Neural progenitor cell (in vitro differentiated cells): ENCODE measurements at regions not wholly inside any gene's neighbourhood (a gene's known extent, or its start where the extent isn't known, plus 50 kb on each side); places are given as distances from the start of the nearest gene placed in this dataset.

Source experiments
- DNase-seq: peaks from one replicate; pipeline ENCODE4 v3.0.0-alpha.2; 2016; ENCODE audit warnings: low spot score
- H2AFZ ChIP-seq: fragments of 200-600 bp; sonication (generic); replicated peaks from 2 replicates; pipeline ENCODE4 v1.6.1; 2016; ENCODE audit warnings: antibody characterized with exemption
- H3F3A ChIP-seq: fragments of 200-600 bp; sonication (generic); 2 replicates; pipeline ENCODE4 v1.6.1; 2016; ENCODE audit warnings: antibody characterized with exemption, low read depth
- H3K27ac ChIP-seq: fragments of 200-600 bp; sonication (generic); 2 replicates; pipeline ENCODE4 v1.5.1; 2016; ENCODE audit warnings: mild to moderate bottlenecking
- H3K27me3 ChIP-seq: fragments of 200-600 bp; sonication (generic); 2 replicates; pipeline ENCODE4 v1.6.1; 2016; ENCODE audit warnings: mild to moderate bottlenecking, moderate library complexity
- H3K36me3 ChIP-seq: fragments of 200-600 bp; sonication (generic); 2 replicates; pipeline ENCODE4 v1.5.1; 2016
- H3K4me1 ChIP-seq: fragments of 200-600 bp; sonication (generic); 2 replicates; pipeline ENCODE4 v1.6.1; 2016; ENCODE audit warnings: mixed run types
- H3K4me2 ChIP-seq: fragments of 200-600 bp; sonication (generic); 2 replicates; pipeline ENCODE4 v1.6.1; 2016
- H3K4me3 ChIP-seq: fragments of 200-600 bp; sonication (generic); 2 replicates; pipeline ENCODE4 v1.5.1; 2016
- H3K79me2 ChIP-seq: fragments of 200-600 bp; sonication (generic); 2 replicates; pipeline ENCODE4 v1.6.1; 2016; ENCODE audit warnings: low read depth
- H3K9ac ChIP-seq: fragments of 200-600 bp; sonication (generic); 2 replicates; pipeline ENCODE4 v1.6.1; 2016
- H3K9me3 ChIP-seq: fragments of 200-600 bp; sonication (generic); 2 replicates; pipeline ENCODE4 v1.5.1; 2016; ENCODE audit warnings: low read depth
- H4K20me1 ChIP-seq: fragments of 200-600 bp; sonication (generic); 2 replicates; pipeline ENCODE4 v1.6.1; 2016; ENCODE audit warnings: low read depth
- H3K27ac Mint-ChIP-seq: 3 replicates; pipeline ENCODE4 v1.8.0; 2021; ENCODE audit warnings: mixed read lengths
- H3K27me3 Mint-ChIP-seq: 2 replicates; pipeline ENCODE4 v1.8.0; 2022; ENCODE audit warnings: low read depth, mild to moderate bottlenecking, inconsistent platforms, moderate library complexity, mixed read lengths; ENCODE audit not compliant: insufficient read depth
- H3K36me3 Mint-ChIP-seq: 3 replicates; pipeline ENCODE4 v1.8.0; 2021; ENCODE audit warnings: mixed read lengths
- H3K4me1 Mint-ChIP-seq: 3 replicates; pipeline ENCODE4 v1.8.0; 2021; ENCODE audit warnings: mixed read lengths
- H3K4me3 Mint-ChIP-seq: 3 replicates; pipeline ENCODE4 v1.8.0; 2021; ENCODE audit warnings: mild to moderate bottlenecking, moderate library complexity, mixed read lengths
- H3K9me3 Mint-ChIP-seq: 3 replicates; pipeline ENCODE4 v1.8.0; 2020; ENCODE audit warnings: mixed read lengths
- CTCF ChIP-seq: fragments of 200-600 bp; sonication (generic); IDR thresholded peaks from 2 replicates; pipeline ENCODE4 v1.5.1; 2017; ENCODE audit warnings: antibody characterized with exemption, mild to moderate bottlenecking
- EZH2 ChIP-seq: fragments of 200-600 bp; sonication (generic); IDR thresholded peaks from 2 replicates; pipeline ENCODE4 v1.6.1; 2017; ENCODE audit warnings: antibody characterized with exemption, mild to moderate bottlenecking, moderate library complexity
- EZH2phosphoT487 ChIP-seq: fragments of 200-600 bp; sonication (generic); IDR thresholded peaks from 2 replicates; pipeline ENCODE4 v1.6.1; 2017; ENCODE audit warnings: antibody characterized with exemption

- Histone ChIP-seq H3F3A (no peaks in the 10 kb centered on the region), H3K4me1 (no peaks in the 10 kb centered on the region), H3K79me2 (no peaks in the 10 kb centered on the region), H3K36me3 (no peaks in the 10 kb centered on the region), H3K27me3 (no peaks in the 10 kb centered on the region), H3K9ac (no peak overlapping the region), H3K4me3 (no peak overlapping the region), H2AFZ (no peak overlapping the region), H4K20me1 (no peaks in the 10 kb centered on the region), H3K9me3 (no peaks in the 10 kb centered on the region), H3K4me2 (no peak overlapping the region), H3K27ac (no peak overlapping the region)
- Mint-ChIP-seq H3K27me3 (peaks cover 5% of the 10 kb centered on the region), H3K27ac (no peak overlapping the region), H3K36me3 (no peaks in the 10 kb centered on the region), H3K9me3 (no peaks in the 10 kb centered on the region), H3K4me3 (no peak overlapping the region), H3K4me1 (no peaks in the 10 kb centered on the region)
- TF ChIP-seq EZH2phosphoT487 (no peak), CTCF (no peak), EZH2 (no peak)
- DNase-seq, result no peak
These were observed 95.3 kb upstream of the FOXN2 start for GRCh38 chr2:48219234-48219554.

- no peaks in the 10 kb centered on the region for H4K20me1 ChIP-seq
- TF ChIP-seq EZH2 (no peak), EZH2phosphoT487 (no peak), CTCF (no peak)
- no peak overlapping the region for H3K4me3 ChIP-seq
- H3K27me3 Mint-ChIP-seq, result peaks cover 5% of the 10 kb centered on the region
- no peaks in the 10 kb centered on the region for H3F3A ChIP-seq
- no peaks in the 10 kb centered on the region for H3K36me3 Mint-ChIP-seq
- no peaks in the 10 kb centered on the region for H3K9me3 ChIP-seq
- no peak overlapping the region for H3K4me3 Mint-ChIP-seq
- H3K27ac Mint-ChIP-seq, result no peak overlapping the region
- no peak overlapping the region for H3K4me2 ChIP-seq
- H3K9me3 Mint-ChIP-seq, result no peaks in the 10 kb centered on the region
- H3K4me1 ChIP-seq, result no peaks in the 10 kb centered on the region
- H3K36me3 ChIP-seq, result no peaks in the 10 kb centered on the region
- no peak overlapping the region for H3K27ac ChIP-seq
- H3K9ac ChIP-seq, result no peak overlapping the region
- no peak for DNase-seq
- no peaks in the 10 kb centered on the region for H3K79me2 ChIP-seq
- H3K4me1 Mint-ChIP-seq, result no peaks in the 10 kb centered on the region
- H2AFZ ChIP-seq, result no peak overlapping the region
- H3K27me3 ChIP-seq, result no peaks in the 10 kb centered on the region
These were observed 94.7 kb upstream of the FOXN2 start for GRCh38 chr2:48219555-48220436.

- Histone ChIP-seq H4K20me1 (no peaks in the 10 kb centered on the region), H3K27me3 (no peaks in the 10 kb centered on the region), H3K36me3 (no peaks in the 10 kb centered on the region), H3K79me2 (no peaks in the 10 kb centered on the region), H3K27ac (no peak overlapping the region), H2AFZ (no peak overlapping the region), H3F3A (no peaks in the 10 kb centered on the region), H3K9ac (no peak overlapping the region), H3K4me3 (no peak overlapping the region), H3K4me2 (no peak overlapping the region), H3K4me1 (no peaks in the 10 kb centered on the region), H3K9me3 (no peaks in the 10 kb centered on the region)
- Mint-ChIP-seq H3K36me3 (no peaks in the 10 kb centered on the region), H3K9me3 (no peaks in the 10 kb centered on the region), H3K4me1 (no peaks in the 10 kb centered on the region), H3K4me3 (no peak overlapping the region), H3K27ac (no peak overlapping the region), H3K27me3 (peaks cover 4% of the 10 kb centered on the region)
- no peak for DNase-seq
- TF ChIP-seq CTCF (no peak), EZH2 (no peak), EZH2phosphoT487 (no peak)
These were observed 94.0 kb upstream of the FOXN2 start for GRCh38 chr2:48220501-48220900.
